ENCODE measurements at regions not wholly inside any gene's neighbourhood (a gene's known extent, or its start where the extent isn't known, plus 50 kb on each side); places are given as distances from the start of the nearest gene placed in this dataset.

DNA sequence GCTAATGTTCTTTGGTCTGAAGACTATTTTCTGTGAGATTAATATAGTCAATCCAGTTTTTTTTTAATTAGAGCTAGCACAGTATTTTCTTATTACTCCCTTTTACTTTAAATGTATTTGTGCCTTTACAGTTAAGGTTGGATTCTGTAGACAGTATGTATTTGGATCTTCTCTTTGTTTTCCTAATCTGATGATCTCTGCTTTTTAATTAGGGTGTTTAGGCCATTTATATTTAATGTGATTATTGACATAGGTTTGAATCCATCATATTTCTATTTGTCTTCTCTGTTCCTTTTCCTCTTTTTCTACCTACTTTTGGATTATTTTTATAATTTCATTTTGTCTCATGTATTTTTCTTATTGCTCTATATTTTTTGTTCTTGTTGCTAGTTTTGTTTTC lies 437.7 kb downstream of the CPS1 start:
- H3K4me1 ChIP-seq = no peaks in the 10 kb centered on the region
- H3K9me3 ChIP-seq (ENCODE audit: low read depth) = no peaks in the 10 kb centered on the region
- H3K27me3 ChIP-seq = no peaks in the 10 kb centered on the region
- Mint-ChIP-seq H3K9me3 (no peaks in the 10 kb centered on the region), H3K27me3 (ENCODE audit: insufficient read depth, low read depth) (no peaks in the 10 kb centered on the region), H3K36me3 (no peaks in the 10 kb centered on the region), H3K4me3 (no peak overlapping the region), H3K4me1 (no peaks in the 10 kb centered on the region), H3K27ac (no peak overlapping the region)
- no peak overlapping the region for H3K4me3 ChIP-seq
- H2AFZ ChIP-seq (replicated peaks) = no peak overlapping the region
- no peak overlapping the region for H3K9ac ChIP-seq
- DNase-seq (ENCODE audit: low spot score) = no peak
- no peaks in the 10 kb centered on the region for H4K20me1 ChIP-seq (ENCODE audit: low read depth)
- H3K79me2 ChIP-seq (ENCODE audit: low read depth) = no peaks in the 10 kb centered on the region
- H3K27ac ChIP-seq = no peak overlapping the region
- no peaks in the 10 kb centered on the region for H3K36me3 ChIP-seq
- TF ChIP-seq EZH2 (IDR thresholded peaks at IDR 0.05) = no peak
- no peak for TF ChIP-seq EZH2phosphoT487 (IDR thresholded peaks at IDR 0.05)
- no peak for TF ChIP-seq CTCF (IDR thresholded peaks at IDR 0.05)
- no peak overlapping the region for H3K4me2 ChIP-seq
- no peaks in the 10 kb centered on the region for H3F3A ChIP-seq (ENCODE audit: low read depth)

GRCh38 chr2:210997373-210997772 lies 441.0 kb downstream of the CPS1 start:
- Mint-ChIP-seq H3K4me3 (no peak overlapping the region), H3K36me3 (no peaks in the 10 kb centered on the region), H3K4me1 (no peaks in the 10 kb centered on the region), H3K27me3 (ENCODE audit: insufficient read depth, low read depth) (no peaks in the 10 kb centered on the region), H3K27ac (no peak overlapping the region), H3K9me3 (no peaks in the 10 kb centered on the region)
- H4K20me1 ChIP-seq (ENCODE audit: low read depth) = no peaks in the 10 kb centered on the region
- no peak overlapping the region for H3K9ac ChIP-seq
- H3K27ac ChIP-seq = no peak overlapping the region
- no peak overlapping the region for H3K4me3 ChIP-seq
- no peak overlapping the region for H2AFZ ChIP-seq (replicated peaks)
- TF ChIP-seq CTCF (IDR thresholded peaks at IDR 0.05) (no peak), EZH2 (IDR thresholded peaks at IDR 0.05) (no peak), EZH2phosphoT487 (IDR thresholded peaks at IDR 0.05) (no peak)
- no peaks in the 10 kb centered on the region for H3K9me3 ChIP-seq (ENCODE audit: low read depth)
- H3K4me2 ChIP-seq = no peak overlapping the region
- H3F3A ChIP-seq (ENCODE audit: low read depth) = no peaks in the 10 kb centered on the region
- no peaks in the 10 kb centered on the region for H3K4me1 ChIP-seq
- H3K79me2 ChIP-seq (ENCODE audit: low read depth) = no peaks in the 10 kb centered on the region
- no peak for DNase-seq (ENCODE audit: low spot score)
- no peaks in the 10 kb centered on the region for H3K36me3 ChIP-seq
- H3K27me3 ChIP-seq = no peaks in the 10 kb centered on the region

DNA sequence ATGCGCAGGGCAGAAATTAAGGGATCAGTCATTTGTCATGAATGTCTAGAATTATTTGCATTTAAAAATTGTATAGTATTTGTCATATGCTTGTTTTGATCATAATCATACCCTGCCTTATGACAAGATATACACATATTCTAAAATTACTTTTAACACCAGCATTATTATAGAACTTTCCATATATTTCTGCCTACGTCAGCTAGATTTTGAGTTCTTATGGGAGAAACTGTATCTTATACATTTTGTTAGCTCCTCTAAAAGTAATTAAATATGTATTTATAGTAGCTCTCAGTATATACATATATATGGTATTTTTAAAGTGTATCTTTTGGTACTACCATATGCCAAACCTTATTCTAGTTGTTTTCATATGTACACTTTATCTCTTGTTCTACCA lies 441.9 kb downstream of the CPS1 start:
- Mint-ChIP-seq H3K27me3 (ENCODE audit: insufficient read depth, low read depth) (no peaks in the 10 kb centered on the region), H3K4me3 (no peak overlapping the region), H3K4me1 (no peaks in the 10 kb centered on the region), H3K36me3 (no peaks in the 10 kb centered on the region), H3K9me3 (no peaks in the 10 kb centered on the region), H3K27ac (no peak overlapping the region)
- no peak overlapping the region for H3K4me2 ChIP-seq
- no peaks in the 10 kb centered on the region for H3K36me3 ChIP-seq
- H3F3A ChIP-seq (ENCODE audit: low read depth) = no peaks in the 10 kb centered on the region
- H3K9me3 ChIP-seq (ENCODE audit: low read depth) = no peaks in the 10 kb centered on the region
- TF ChIP-seq EZH2phosphoT487 (IDR thresholded peaks at IDR 0.05) (no peak), EZH2 (IDR thresholded peaks at IDR 0.05) (no peak), CTCF (IDR thresholded peaks at IDR 0.05) (no peak)
- H4K20me1 ChIP-seq (ENCODE audit: low read depth) = no peaks in the 10 kb centered on the region
- no peaks in the 10 kb centered on the region for H3K4me1 ChIP-seq
- no peak overlapping the region for H2AFZ ChIP-seq (replicated peaks)
- no peak overlapping the region for H3K4me3 ChIP-seq
- H3K79me2 ChIP-seq (ENCODE audit: low read depth) = no peaks in the 10 kb centered on the region
- H3K27ac ChIP-seq = no peak overlapping the region
- H3K9ac ChIP-seq = no peak overlapping the region
- DNase-seq (ENCODE audit: low spot score) = no peak
- H3K27me3 ChIP-seq = no peaks in the 10 kb centered on the region

GRCh38 chr2:211014376-211014775 lies 458.0 kb downstream of the CPS1 start:
- no peak overlapping the region for H3K27ac Mint-ChIP-seq
- H3K9me3 Mint-ChIP-seq = no peaks in the 10 kb centered on the region
- Histone ChIP-seq H4K20me1 (ENCODE audit: low read depth) (no peaks in the 10 kb centered on the region), H3K4me1 (no peaks in the 10 kb centered on the region), H3K9ac (no peak overlapping the region), H3K79me2 (ENCODE audit: low read depth) (no peaks in the 10 kb centered on the region), H3F3A (ENCODE audit: low read depth) (no peaks in the 10 kb centered on the region), H3K36me3 (no peaks in the 10 kb centered on the region), H3K4me2 (no peak overlapping the region), H3K4me3 (no peak overlapping the region), H3K9me3 (ENCODE audit: low read depth) (no peaks in the 10 kb centered on the region), H3K27me3 (no peaks in the 10 kb centered on the region), H3K27ac (no peak overlapping the region), H2AFZ (replicated peaks) (no peak overlapping the region)
- TF ChIP-seq EZH2 (IDR thresholded peaks at IDR 0.05) (no peak), CTCF (IDR thresholded peaks at IDR 0.05) (no peak), EZH2phosphoT487 (IDR thresholded peaks at IDR 0.05) (no peak)
- H3K4me1 Mint-ChIP-seq = no peaks in the 10 kb centered on the region
- no peaks in the 10 kb centered on the region for H3K27me3 Mint-ChIP-seq (ENCODE audit: insufficient read depth, low read depth)
- no peaks in the 10 kb centered on the region for H3K36me3 Mint-ChIP-seq
- no peak for DNase-seq (ENCODE audit: low spot score)
- no peak overlapping the region for H3K4me3 Mint-ChIP-seq
